Inferior parietal cortex (tissue), 1 donor: ENCODE measurements at regions not wholly inside any gene's neighbourhood (a gene's known extent, or its start where the extent isn't known, plus 50 kb on each side); places are given as distances from the start of the nearest gene placed in this dataset.

Experiments
- DNase-seq: peaks from one replicate; pipeline ENCODE4 v3.0.0-alpha.2; 2016; ENCODE audit errors: extremely low spot score

DNA sequence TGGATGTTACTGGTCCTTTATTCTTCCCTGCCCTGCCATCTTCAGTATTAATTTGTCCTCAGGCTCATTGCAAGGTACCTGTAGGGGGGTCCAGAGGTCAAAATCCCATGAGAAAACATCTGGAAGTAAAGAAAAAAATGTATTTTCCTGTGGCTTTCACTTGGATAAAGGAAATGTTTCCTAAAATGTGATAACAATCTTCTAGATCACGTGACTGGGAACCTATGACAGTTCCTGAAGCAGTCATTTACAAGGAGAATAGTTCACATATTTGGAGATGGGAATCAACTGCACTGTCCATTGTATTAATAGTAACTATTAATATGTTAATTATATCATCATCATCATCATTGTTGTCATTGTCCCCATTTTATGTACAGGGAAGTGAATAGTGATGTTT lies 915.1 kb upstream of the EEF2KMT start:
- no peak for DNase-seq

DNA sequence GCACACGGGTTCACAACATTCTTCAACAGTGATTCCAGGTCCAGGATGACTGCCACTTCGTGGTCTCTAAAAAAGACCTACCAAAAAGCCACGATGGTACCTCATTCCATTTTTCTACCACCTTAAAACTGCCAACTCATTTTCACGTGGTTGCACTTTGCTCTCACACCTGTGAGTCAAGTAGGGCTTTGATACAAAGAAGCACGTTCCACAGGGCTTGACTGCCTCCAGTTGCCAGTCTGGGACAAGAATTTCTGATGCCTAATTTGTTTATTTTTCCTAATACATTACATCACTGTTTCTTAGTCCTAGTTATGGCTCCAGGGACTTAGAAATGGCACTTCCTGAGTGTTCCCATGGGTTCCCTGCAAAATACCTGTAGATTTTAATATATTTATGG lies 911.6 kb upstream of the EEF2KMT start:
- DNase-seq: no peak

DNA sequence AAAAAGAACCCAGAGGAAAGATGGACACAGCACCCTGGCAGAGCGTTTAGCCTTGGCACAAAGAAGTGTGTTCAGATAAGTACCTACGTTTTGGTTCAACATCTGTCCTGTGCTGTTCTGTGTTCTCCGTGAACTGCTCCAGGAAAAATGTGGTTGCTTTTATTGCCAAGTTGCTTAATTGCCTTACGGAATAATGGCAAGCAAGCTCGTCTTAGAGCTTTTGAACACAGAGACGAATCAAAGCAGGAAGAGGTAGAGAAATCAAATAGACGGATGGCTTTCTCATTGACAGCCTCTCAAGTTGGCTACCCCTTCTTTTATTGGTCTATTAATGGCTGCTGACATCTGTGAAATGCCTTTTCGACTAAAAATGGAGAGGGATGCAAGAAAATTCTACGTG lies 911.1 kb upstream of the EEF2KMT start:
- peak; percentile 7 for DNase-seq

DNA sequence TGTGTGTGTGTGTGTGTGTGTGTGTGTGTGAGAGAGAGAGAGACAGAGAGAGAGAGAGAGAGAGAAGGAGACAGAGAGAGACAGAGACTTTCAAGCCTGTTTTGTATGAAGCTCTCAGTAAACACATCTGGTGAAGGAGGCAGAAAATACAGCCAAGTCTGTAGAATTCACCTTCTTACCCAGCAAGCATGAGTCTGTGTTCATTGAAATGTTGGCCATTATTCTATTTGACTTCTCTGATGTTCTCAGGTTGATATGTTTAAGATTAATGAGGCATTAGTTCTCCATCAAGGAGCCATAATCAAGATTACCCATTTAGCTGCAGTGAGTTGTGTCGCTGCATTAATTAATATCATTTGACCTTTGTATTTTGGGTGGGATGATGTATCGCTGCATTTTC lies 895.8 kb upstream of the EEF2KMT start:
- no peak for DNase-seq

DNA sequence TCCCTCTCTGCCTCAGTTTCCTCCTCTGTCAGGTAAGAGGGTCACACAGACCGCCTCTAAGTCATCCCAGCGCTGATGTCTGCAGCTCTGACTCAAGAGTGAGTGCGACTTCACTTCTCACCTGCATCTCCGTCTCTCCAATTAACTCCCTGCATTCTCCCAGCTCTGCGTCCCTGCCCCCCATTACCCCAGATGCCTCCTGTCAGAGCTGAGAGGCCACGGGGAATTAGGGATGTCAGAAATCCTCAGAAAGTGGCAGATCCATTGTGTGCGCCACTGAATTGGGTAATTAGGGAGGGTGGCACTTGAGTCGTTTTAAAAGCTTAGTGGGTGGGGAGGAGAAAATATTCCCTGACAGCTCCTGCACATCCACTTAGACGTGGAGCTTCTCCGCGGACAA lies 885.4 kb upstream of the EEF2KMT start:
- no peak for DNase-seq

DNA sequence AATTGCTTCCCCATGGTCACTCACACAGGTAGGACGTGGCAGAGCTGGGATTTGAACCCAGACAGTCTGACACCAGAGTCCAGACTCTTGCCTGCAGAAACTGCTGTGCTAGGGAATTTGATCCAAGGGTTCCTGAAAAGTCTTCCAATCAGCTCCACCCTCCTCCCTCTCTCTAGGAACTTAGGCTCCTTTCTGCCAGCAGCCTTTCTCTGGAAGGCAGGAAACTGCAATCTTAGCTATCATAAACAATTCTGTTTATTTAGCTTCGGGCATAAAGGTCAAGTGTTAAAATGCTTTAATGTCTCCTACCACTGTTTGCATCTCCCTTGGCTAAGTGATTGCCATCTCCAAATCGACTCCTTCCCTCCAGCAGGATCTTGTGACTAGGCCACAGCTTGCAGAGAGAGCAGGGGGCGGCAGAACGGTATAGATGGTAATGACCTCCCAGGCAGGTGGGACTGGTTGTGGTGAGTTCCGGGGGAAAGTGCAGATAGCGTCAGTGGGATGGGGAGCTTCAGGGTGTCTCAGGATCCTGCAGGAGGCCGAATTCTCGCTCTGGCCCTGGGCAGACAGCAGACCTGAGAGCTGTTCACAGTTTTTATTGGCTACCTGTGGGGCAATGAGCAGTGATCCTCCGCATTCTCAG lies 882.4 kb upstream of the EEF2KMT start:
- no peak for DNase-seq

DNA sequence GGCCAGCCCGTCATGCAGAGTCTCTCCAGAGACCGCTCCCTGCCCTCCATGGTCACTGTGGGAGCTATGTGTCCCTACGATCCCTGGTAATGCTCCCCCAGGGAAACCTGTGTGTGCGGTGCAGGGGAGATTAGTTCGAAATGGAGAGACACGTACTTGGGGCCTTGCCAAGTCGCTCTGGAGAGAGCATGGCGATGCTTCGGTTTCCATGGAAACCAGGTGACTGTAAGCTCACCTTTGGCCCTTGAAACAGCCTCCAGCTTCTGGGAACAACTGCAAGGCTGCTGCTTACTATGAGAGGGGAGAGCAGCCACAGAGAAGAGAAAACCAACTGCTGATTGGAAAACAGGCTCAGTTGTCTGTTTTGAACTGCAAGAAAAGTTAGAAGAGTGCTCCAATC lies 879.7 kb upstream of the EEF2KMT start:
- no peak for DNase-seq

DNA sequence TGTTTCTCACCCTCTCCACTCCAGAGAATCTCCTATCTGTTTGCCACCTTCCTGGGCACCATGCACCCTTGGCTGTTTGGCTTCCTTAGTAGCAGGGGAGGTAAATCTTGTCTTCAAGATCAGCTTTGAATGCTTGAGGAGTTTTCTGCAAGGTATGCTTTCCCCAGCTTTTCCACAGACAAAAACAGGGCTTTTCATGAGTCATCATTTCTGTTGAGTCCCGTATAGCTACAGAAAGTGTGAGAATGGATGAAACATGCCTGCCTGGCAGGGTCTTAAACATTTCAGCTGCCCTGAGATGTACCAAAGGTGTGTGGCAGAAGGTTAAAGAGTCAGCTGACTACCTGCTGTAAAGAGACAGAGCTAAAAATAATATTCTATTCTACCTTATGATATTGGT lies 875.2 kb upstream of the EEF2KMT start:
- DNase-seq: no peak

DNA sequence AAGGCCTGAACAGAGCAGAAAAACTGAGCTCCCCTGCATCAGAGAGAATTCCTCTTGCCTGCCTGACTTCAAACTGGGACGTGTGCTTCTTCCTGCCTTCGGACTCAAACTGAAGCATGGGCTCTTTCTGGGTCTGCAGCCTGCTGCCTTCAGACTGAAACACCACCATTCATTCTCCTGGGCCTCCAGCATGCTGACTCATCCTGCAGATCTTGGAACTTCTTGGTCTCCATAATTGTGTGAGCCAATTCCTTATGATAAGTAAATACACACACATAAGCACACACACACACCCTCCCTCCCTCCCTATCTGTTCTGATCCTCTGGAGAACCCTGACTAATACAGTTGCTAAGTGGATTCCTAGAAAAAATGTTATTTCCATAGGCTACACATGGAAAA lies 874.3 kb upstream of the EEF2KMT start:
- DNase-seq: peak; percentile 4

DNA sequence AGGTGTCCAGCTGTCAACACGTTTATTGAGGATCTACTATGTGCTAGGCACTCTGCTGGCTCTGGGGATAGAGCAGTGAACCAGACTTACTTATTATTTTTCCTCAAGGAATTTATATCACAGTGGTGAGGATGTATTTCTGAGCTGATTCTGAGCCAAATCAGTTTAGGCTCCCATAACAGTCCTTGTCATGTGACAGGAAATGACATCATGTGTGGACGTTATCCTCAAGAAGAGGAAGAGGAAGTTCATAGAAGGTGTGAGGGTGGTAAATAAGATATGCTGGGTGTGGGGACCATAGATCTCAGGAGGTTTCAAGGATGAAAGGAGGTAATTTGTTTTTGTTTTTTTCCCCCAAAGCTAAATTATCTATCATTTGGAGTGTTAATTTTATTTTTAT lies 873.5 kb upstream of the EEF2KMT start:
- no peak for DNase-seq

DNA sequence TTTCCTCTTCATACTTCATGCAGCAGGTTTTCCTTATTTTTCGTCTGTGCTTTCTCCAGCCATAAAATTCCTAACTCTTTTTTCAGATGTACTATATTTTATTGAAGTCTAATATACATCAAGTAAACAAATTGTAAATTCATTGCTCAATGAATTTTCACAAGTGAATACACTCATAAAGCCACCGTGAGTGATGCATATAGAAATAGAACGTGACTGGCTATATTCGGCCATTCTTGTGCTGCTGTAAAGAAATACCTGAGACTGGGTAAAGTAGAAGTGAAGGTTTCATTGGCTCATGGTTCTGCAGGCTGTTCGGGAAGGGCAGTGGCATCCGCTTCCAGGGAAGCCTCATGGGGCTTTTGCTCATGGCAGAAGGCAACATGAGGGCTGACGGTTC lies 868.4 kb upstream of the EEF2KMT start:
- DNase-seq: no peak

DNA sequence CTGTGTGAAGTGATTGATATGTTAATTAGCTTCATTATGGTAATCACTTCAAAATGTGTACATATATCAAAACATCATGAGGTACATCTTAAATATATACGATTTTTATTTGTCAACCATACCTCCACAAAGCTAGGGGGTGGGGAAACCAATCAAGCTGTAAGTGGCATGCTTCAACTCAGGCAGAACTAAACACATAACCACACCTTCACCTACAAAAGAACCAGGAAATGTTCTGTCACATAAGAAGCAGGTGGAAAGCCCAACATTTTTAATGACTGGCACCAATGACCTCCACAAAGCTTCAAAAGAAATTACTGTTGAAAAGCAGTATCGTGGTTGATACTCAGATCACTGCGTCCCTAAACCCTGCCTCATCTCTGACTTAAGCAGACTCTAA lies 867.7 kb upstream of the EEF2KMT start:
- no peak for DNase-seq

DNA sequence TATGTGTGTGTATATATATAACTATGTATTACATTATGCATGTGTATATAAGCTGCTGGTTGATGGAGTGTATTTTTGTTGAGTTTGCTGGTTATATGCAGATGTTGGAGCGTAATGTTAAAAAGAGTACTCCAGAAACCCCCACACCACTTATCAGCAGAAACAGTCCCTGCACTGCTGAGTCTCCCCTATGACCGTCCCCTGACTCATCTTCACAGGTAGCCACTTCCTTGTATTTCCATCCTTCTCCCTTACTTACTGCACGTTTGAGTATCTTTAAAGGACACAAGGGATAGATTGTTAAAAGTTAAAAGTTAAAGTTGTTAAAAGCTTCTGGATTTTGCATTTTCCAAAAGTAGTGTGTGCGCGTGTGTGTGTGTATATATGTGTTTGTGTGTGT lies 853.9 kb upstream of the EEF2KMT start:
- no peak for DNase-seq

DNA sequence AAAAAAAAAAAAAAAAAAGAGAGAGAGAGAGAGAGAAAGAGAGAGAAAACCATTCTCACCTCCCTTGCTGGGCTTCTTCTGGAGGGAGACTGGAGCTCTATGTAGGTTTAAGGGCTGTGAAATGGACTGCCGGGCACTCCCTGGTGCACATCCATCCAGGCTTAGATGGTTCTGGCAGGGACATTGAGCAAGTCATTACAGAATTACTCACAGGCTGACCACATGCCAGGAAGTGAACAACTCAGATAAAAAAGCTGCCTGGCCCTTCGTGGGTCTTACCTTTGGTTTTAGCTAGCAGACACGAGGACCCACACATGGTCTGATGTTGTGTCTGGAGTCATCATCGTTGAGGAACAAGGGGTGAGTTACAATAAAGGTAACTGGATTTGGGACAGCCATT lies 847.4 kb upstream of the EEF2KMT start:
- no peak for DNase-seq

DNA sequence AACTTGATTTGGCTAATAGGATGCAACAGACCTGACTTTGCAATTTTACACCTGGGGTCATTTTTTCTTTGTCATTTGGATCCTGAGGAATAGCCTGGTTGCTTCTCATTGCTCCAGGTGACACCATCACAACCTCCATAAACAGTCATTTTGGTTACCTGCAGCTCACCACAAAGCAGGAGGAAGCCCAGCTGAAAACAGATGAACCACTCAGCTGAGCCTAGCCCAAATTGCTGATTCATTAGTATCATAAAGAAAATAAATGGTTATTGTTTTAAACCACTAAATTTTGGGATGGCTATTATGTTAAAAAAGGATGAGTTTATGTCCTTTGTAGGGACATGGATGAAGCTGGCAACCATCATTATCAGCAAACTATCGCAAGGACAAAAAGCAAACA lies 841.0 kb upstream of the EEF2KMT start:
- no peak for DNase-seq

DNA sequence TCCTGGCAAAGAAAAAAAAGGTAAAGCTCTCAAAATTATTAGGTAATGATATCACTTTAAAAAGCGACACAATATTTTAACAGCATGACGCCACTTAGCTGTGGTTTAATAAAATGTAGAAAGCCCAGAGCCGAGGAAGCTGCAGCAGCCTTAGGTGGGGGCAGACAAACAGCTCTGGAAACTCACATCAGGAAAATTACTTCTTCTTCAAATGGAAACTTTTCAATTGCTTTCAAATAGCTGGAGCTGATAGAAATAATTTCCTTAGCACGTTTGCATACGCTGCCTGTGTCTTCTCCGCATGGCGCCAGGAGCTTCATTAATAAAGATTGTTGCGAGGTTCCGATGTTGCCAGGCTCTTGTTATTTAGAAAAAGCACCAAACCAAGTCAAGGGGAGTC lies 835.3 kb upstream of the EEF2KMT start:
- DNase-seq: no peak

DNA sequence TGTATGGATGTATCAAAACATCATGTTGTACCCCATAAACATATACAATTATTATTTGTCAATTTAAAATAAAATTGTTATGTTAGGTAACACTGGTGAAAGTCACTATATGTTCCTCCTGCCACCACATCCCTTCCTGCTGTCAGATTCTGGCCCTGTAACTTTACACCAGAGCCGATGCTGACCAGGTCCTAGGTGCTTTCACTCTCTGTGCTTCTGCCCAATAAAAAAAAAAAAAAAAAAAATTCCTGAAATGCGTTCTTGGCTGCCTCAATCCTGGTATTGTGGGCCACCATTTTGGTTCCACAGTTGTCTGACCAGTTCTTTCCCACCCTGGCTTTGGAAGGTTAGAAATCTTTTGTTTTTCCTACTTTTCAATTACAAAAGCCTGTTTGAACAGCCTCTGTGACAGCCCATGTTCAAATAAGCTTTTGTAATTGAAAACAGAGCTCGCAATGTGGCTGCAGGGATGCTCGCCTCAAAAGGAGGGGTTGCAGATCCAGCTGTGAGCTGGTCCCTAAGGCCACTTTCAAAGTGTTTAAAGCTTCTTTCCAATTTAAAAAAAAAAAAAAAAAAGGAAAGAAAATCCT lies 831.0 kb upstream of the EEF2KMT start:
- DNase-seq: no peak

DNA sequence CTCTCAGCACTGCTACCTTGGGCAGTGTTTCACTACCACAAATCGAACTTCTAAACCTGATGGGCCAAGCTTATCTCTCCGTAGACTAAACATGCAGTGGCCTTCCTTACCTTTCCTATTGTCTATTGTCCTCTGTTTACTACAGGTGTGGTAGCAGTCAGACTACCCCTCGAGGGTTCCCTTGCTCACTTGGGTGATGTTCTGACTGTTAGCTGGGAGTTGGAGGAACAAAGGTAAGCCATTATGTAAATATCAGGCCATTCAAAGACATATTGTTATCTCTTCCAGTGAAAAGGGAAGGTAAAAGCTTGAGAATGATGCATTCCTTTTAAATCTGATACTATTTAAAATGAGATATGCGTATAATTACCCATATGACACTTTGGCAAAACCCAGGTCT lies 828.3 kb upstream of the EEF2KMT start:
- DNase-seq: no peak

DNA sequence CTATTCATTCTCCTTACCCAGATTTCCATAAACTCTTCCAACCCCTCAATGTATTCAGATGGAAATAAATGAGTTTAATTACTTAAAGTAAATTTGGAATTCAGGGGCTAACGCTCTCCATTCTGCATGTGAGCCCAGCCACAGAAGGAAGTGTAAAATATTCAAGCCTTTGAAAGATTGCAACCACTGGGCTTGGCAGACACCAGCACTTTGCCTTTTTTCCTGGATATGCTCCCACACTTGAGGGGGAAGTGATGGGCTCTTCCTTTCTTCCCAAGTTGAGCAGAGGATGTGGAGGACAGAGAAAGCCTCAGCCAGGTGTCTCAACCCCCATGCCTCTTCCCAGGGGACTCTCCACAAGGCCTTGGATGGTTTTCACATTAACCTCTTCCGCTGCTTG lies 825.1 kb upstream of the EEF2KMT start:
- no peak for DNase-seq

DNA sequence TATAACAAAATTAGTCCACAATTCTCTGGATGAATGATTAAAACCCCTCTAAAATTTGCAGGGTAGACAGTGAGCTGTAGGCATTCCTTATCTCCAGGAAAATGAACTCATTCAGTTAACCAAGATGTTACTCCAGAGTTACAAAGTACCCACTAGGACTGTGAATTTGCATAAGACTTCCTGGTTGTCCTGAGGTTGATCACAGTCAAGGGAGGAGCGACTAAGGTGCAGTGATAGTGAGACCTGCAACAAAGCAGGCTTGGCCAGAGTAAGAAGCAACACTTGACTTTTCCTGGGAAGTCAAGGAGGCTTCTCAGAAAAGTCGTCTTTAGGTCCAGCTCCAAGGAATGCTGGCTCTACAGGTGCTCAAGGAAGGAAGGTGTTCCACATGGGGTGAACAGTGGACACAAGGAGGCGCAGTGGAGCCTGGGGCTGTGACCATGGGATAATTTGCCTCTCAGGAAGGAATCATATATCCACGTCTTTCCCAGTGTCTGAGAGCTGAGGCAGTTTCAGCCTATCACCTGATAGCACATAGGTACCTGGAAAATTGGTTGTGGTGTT lies 821.1 kb upstream of the EEF2KMT start:
- DNase-seq: no peak

DNA sequence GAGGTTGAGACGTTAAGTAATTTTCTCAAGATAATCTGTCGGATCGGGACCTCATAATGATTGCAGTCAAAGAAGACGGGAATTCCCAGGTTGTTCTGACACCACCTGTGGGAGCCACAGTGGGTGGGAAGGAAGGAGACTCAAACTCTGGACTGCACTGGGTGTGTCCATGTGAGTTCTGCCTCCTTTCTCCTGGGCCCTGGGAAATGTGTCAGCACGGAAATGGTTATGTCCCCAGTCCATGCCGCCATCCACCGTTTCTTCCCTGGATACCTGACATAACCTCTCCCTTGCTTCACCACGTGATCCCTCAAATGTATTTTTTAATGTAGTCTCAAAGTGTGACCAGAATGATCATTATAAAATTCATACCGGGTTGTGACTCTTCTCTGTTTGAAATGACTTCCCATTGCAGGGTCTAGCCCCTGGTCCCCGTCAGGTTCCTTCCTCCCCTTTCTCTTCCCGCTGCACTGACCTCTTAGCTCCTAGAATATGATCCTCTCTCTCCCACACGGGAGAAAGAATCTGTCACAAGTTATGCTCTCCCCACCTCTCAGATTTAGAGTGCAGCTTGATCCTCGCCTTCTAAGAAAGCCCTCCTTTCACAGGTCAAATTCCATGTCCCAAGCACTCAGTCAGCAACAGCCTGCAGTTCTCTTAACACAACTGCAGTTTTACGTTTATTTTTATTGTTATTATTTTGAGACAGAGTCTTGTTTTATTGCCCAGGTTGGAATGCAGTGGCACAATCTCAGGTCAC lies 820.0 kb upstream of the EEF2KMT start:
- DNase-seq: no peak

DNA sequence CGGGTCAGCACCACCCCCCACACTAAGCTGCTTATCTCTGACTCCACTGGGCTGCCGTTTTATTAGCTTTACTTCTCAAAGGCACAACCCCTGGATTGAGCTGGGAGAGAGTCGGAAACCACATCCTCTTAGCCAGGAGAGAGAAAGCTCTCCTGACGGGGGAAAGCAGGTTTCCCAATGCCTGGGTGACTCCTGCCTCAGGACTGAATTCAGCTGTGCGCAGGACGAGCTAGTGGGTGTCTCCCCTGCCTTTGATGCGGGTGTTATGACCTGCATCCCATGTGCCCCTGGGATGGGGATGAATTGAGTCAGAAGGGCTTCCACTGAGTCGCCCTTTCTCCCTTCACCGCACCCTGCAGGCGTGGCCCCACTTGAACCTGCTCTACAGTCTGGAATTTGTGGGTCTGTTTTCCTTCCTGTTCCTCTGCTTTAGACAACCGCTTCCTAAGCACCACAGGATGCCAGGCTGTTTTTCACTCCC lies 819.2 kb upstream of the EEF2KMT start:
- DNase-seq: no peak

DNA sequence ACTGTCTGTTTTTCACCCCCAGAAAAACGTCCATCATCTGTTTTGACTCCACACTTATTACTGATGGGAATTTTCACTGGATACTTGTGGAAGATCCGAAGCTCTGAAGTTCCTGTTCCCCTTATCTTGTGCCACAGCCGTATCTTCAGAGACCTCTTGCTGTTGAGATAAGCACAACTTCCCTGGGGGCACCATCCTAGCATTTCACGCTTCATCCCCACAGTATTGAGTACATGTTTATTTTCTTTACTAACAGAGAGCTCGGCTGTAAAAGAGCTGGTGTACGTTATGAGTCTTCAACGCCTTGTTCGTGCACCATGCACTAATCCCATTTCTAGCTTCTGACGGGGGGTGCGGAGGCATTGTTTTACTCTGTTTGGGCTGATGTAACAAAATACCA lies 813.6 kb upstream of the EEF2KMT start:
- no peak for DNase-seq
